NCI-H524 treated with DMSO at 0.1 percent for 48 hours (cell line): ENCODE measurements at regions not wholly inside any gene's neighbourhood (a gene's known extent, or its start where the extent isn't known, plus 50 kb on each side); places are given as distances from the start of the nearest gene placed in this dataset.
"Not testable (repeated sequence)": the region's sequence is repeated elsewhere in the genome, so short reads cannot be mapped to it uniquely, and the experiment has no call there.

Experiments used
- DNase-seq: peaks from one replicate; lab custom pipeline; 2025; lab: John Stamatoyannopoulos, UW

- no peak for DNase-seq
These were observed 114.0 kb downstream of the LHX2 start for GRCh38 chr9:124125651-124125977.

- no peak for DNase-seq
These were observed 115.4 kb downstream of the LHX2 start for GRCh38 chr9:124126648-124127646.

DNA sequence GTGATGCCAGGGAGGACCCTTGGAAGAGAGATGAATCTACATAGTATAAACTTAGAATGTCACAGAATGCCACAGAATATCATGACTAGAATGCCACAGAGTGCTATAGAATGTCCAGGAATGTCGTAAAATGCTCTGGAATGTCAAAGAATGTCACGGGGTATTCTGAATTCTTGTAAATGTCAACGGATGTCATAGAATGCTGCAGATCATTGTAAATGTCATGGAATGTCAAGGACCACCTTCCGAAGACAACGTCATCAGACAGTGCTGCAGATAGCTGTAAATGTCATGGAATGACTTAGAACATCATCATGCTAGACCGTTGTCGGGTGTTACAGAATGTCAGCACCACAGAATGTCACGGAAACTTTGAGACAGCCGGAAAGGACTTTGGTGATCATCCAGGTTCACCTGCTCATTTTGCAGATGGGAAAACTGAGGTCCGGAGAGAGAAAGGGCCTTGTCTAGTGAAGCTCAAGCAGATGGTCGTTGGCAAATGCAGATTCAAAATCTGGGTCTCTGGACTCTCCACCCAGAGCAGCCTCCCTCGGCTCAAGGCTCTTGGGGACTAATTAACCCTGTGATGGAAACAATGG, 117.1 kb downstream of the LHX2 start:
- no peak for DNase-seq

DNA sequence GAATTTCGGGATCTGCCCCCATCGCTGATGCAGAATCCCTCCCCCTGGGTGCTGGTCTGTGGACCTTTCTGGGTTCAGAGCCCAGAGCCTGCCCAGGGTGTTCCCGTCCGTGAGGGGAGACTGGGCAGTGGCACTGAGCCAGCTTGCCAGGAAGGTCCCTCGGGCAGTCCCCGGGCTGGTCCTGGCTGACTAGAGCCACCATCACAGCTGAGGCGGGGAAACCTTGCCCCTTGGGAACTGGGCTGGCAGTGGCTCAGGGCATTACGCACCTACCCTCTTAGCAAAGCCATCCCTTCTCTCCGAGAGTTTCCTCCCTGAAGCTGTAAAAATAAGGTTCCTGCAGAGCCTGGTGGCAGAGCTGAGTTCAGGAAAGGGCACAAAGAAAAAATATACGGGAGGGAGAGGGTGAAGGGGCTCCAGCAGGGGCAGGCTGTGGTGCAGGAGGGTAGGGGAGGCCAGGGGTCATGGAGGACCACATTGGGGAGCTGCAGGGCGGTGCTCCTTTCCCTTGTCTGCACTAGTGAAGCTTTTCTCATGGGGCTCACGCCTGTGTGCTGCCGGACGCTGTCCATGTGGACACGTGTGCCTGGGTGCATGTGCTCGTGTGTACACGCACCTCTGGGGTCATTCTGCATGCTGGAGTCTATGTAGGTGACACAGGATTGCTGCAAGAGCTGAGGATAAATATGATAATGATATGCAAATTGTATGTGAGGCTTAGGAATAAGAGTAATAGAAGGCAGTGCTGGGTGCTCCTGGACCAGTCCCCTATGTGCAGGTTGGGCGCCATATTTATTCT, 118.9 kb downstream of the LHX2 start:
- DNase-seq = no peak

DNA sequence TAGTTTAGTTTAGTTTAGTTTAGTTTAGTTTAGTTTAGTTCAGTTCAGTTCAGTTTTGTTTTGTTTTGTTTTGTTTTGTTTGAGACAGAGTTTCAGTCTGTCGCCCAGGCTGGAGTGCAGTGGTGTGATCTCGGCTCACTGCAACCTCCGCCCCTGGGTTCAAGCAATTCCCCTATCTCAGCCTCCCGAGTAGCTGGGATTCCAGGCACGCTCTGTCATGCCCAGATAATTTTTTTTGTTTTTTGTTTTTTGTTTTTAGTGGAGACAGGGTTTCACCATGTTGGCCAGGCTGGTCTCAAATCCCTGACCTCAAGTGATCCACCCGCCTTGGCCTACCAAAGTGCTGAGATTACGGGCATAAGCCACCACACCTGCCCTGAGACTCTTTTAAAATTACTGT, 120.0 kb downstream of the LHX2 start:
- not testable (repeated sequence) for DNase-seq

GRCh38 chr9:124132671-124133147, 121.1 kb downstream of the LHX2 start:
- DNase-seq = no peak

GRCh38 chr9:124133727-124134126, 122.2 kb downstream of the LHX2 start:
- DNase-seq = no peak

GRCh38 chr9:124134526-124134925, 123.0 kb downstream of the LHX2 start:
- DNase-seq = no peak

DNA sequence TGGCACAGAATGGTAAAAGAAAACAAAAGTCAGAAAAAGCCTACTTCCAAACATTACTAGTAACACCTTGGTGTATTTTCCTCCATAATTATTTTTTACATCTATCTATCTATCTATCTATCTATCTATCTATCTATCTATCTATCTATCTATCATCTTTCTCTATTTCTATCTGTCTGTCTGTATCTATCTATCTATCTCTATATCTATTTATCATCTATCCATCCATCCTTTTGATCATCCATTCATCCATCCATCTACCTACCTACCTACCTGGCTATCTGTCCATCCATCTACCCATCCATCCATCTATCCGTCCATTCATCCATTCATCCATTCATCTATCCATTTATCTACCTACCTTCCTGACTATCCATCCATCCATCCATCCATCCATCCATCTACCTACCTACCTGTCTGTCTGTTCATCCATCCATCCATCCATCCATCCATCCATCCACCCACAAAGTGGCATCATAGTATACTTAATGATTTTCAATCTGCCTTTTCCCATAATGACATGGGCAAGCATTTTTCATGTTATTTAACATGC, 121.9 kb upstream of the NEK6 start:
- no peak for DNase-seq

DNA sequence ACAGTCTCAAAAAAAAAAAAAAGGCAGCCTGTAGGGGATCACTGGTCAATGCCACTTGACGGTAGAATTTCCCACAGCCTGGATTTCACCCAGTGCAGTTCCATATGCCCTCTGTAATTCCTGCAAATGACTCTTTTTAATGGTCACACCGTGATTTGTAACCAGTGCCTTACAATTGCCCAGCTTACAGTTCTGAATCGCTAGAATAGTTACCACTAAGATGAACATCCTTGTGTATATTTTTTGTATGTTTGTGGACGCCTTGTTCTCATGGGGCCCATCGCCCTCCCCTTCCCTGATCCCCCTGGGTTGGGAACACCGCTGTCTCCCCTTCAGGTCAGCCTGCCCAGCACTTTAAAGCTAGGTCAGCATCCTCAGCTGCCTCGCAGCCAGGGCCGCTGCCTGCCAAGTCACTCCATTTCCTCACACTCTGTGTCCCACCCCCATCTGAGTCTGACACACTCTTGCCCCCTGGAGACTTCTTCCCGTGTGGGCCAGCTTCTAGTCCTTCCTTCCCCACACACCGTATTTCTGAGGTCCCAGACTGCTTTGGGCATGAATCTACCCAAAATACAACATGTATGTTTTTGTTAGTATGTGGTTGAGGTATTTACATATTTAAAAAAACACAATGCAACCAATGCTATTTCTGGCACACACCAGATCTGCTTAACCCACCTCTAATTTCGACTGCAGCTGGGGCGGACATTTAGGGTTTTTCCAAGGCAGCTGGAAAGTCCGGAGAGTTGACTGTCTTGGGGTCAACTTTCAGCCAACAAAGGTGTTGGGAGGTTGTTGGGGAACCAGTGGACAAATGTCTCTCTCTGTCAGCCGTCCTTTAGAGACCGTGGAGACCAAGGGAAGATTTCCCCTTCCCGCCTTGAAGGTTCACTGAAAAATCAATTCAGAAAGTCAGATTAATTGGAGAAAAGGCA, 120.5 kb upstream of the NEK6 start:
- no peak for DNase-seq

- DNase-seq = no peak
These were observed 119.8 kb upstream of the NEK6 start for GRCh38 chr9:124137944-124138335.

GRCh38 chr9:124139001-124139400, 118.7 kb upstream of the NEK6 start:
- DNase-seq = no peak

GRCh38 chr9:124140941-124141568, 116.7 kb upstream of the NEK6 start:
- DNase-seq = no peak

- DNase-seq = not testable (repeated sequence)
These were observed 113.1 kb upstream of the NEK6 start for GRCh38 chr9:124144561-124145123.

- no peak for DNase-seq
These were observed 111.7 kb upstream of the NEK6 start for GRCh38 chr9:124146031-124146561.

- DNase-seq = no peak
These were observed 107.8 kb upstream of the NEK6 start for GRCh38 chr9:124149992-124150391.

GRCh38 chr9:124163760-124164255, 93.9 kb upstream of the NEK6 start:
- no peak for DNase-seq

DNA sequence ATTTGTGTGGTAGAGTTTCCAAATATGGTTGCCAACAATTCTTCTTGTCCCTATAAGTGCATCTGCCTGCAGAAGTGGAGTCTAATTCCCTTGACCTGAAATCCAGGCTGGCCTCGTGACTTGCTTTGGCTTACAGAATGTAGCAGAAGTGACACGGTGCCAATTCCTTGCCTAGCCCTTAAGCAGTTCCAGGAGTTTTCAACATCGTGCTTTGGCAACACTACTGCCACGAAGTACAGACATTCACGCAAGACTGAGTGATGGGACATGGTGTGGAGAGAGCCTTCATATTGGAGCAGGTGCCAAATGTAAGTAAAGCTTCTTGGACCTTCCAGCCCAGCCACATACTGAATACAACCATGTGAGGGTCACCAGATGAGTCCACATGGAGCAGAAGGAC, 92.9 kb upstream of the NEK6 start:
- no peak for DNase-seq

DNA sequence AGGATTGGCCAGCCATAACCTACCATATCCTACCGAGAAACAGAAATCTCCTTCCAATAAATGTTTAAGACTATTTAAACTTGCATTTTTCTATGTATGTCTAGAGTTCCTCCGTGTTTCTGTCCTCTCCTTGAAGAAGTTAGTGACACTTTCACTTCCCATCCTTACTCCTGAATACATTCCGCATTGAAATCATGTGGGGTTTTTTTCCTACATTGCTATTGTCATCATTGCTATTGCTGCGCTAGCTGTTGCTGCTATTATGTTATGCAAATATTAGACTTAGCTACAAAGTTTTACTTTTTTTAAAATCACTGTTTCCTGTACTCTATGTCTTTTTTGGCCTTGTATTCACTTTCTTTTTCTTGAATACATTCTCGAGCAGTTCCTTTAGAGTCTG, 83.3 kb upstream of the NEK6 start:
- DNase-seq = no peak

GRCh38 chr9:124177522-124177921, 80.2 kb upstream of the NEK6 start:
- not testable (repeated sequence) for DNase-seq
